IPS-15b (cell line): ENCODE measurements at regions not wholly inside any gene's neighbourhood (a gene's known extent, or its start where the extent isn't known, plus 50 kb on each side); places are given as distances from the start of the nearest gene placed in this dataset.

Experiments used
- H3K27me3 ChIP-seq: one replicate; pipeline ENCODE4 v1.6.1; 2013; ENCODE audit warnings: low read length; ENCODE audit not compliant: control insufficient read depth, insufficient read depth
- H3K36me3 ChIP-seq: one replicate; pipeline ENCODE4 v1.6.1; 2013; ENCODE audit warnings: low read length; ENCODE audit not compliant: control insufficient read depth, insufficient read depth
- H3K4me1 ChIP-seq: one replicate; pipeline ENCODE4 v1.6.1; 2013; ENCODE audit warnings: mild to moderate bottlenecking, low read length; ENCODE audit not compliant: control insufficient read depth, insufficient read depth
- H3K4me3 ChIP-seq: one replicate; pipeline ENCODE4 v1.5.1; 2013; ENCODE audit warnings: low read depth, low read length
- H3K9ac ChIP-seq: one replicate; pipeline ENCODE4 v1.6.1; 2013; ENCODE audit warnings: low read depth, mild to moderate bottlenecking, low read length
- H3K9me3 ChIP-seq: one replicate; pipeline ENCODE4 v1.6.1; 2013; ENCODE audit warnings: mild to moderate bottlenecking, low read length; ENCODE audit not compliant: control insufficient read depth, insufficient read depth

DNA sequence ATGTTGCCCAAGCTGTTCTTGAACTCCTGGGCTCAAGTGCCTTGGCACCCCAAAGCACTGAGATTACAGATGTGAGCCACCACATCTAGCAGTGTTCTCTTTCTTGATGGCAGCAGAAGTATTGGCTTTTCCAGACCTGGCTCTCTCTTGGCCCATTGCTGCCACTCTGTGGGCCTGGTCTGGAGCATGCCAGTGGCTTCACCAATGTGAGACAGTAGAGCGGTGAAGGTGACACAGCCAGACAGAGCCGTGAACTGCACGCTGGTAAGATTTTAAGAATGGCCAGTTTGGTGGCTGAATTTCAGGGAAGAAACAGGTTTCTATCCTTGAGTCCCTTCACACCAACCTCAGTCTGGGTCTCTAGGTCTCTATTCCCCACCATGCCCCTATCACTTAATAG, 552.7 kb upstream of the NRP1 start:
- H3K4me3 ChIP-seq: no peak overlapping the region
- H3K27me3 ChIP-seq: no peaks in the 10 kb centered on the region
- H3K9me3 ChIP-seq: no peaks in the 10 kb centered on the region
- no peak overlapping the region for H3K9ac ChIP-seq
- no peaks in the 10 kb centered on the region for H3K36me3 ChIP-seq
- no peaks in the 10 kb centered on the region for H3K4me1 ChIP-seq

DNA sequence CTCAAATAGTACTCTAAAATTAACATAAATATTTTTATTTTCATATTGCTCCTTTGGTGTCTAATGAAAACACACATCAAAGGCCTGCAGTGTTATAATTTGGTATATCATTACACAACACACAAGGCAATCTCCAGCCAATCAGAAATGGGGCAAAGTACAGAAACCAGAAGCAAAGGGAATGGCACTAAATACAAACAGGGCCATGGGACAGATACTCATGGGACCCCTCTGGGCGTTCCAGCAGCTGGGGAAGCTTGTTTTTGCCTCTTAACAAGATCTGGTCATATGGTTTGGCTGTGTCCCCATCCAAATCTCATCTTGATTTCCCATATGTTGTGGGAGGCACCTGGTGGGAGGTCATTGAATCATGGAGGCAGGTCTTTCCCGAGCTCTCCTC, 551.8 kb upstream of the NRP1 start:
- H3K27me3 ChIP-seq: no peaks in the 10 kb centered on the region

DNA sequence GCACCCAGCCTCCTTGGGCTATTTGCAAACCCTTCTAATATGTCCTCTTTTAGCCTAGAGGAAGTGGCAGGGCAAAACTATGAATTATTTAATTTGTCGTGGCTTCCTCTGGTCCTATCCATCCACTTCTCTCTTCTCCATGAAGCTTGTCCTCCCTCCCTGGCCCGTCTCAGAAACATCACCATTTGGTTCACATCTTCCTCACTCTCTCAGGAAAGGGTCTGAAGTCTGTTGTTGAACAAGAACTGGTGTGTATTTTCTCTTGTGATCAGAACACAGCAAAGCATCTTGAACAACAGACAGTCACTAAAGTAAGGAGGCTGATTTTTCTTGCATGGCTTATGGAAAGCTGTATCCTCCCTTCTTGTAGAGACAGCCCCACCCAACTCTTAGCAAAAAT, 550.1 kb upstream of the NRP1 start:
- Histone ChIP-seq H3K4me3 (no peak overlapping the region), H3K4me1 (no peaks in the 10 kb centered on the region), H3K36me3 (no peaks in the 10 kb centered on the region), H3K9me3 (no peaks in the 10 kb centered on the region), H3K27me3 (no peaks in the 10 kb centered on the region), H3K9ac (no peak overlapping the region)

More for the DNA sequence above, 551.8 kb upstream of the NRP1 start:
- H3K4me1 ChIP-seq: no peaks in the 10 kb centered on the region
- H3K36me3 ChIP-seq: no peaks in the 10 kb centered on the region
- H3K9me3 ChIP-seq: no peaks in the 10 kb centered on the region
- no peak overlapping the region for H3K4me3 ChIP-seq
- no peak overlapping the region for H3K9ac ChIP-seq

DNA sequence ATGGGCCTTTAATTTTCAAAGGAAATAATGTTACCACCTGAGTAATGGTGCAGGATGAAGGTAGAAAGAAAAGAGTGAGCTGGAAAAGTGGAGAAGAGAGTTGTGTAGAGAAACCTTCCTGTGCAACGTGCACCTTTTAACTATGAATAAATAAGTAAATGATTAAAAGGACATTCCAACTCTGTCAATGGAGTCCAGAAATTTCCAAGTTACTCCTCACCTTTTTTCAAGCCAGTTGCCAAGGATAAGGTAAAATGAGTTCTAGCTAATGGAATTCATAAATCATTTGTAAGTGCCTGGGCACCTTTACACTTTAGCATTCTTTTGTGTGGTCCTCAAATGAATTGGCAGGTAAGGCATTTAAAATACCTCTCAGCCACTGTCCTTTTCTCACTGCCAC, 549.4 kb upstream of the NRP1 start:
- no peak overlapping the region for H3K4me3 ChIP-seq
- no peaks in the 10 kb centered on the region for H3K4me1 ChIP-seq
- H3K27me3 ChIP-seq: no peaks in the 10 kb centered on the region
- H3K36me3 ChIP-seq: no peaks in the 10 kb centered on the region
- H3K9ac ChIP-seq: no peak overlapping the region
- H3K9me3 ChIP-seq: no peaks in the 10 kb centered on the region

DNA sequence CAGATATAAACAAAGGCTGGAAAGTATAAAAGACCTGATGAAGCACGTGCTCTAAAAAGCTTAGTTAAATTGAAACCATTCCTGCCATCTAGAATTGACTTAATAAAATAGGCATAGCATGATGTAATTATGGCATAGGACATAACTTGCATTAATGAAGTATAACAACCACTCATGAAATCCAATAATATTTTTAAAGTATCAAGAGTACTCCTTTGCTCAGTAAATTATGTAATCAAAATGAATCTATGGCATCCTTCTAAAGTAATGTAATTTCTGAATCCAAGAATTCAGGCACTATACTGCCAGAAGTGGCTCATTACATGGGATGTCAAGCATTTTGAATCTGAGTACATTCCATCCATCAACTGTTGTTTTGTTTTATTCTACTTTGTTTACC, 548.5 kb upstream of the NRP1 start:
- H3K9me3 ChIP-seq: no peaks in the 10 kb centered on the region
- H3K4me1 ChIP-seq: no peaks in the 10 kb centered on the region
- H3K36me3 ChIP-seq: no peaks in the 10 kb centered on the region
- no peaks in the 10 kb centered on the region for H3K27me3 ChIP-seq
- no peak overlapping the region for H3K4me3 ChIP-seq
- no peak overlapping the region for H3K9ac ChIP-seq

DNA sequence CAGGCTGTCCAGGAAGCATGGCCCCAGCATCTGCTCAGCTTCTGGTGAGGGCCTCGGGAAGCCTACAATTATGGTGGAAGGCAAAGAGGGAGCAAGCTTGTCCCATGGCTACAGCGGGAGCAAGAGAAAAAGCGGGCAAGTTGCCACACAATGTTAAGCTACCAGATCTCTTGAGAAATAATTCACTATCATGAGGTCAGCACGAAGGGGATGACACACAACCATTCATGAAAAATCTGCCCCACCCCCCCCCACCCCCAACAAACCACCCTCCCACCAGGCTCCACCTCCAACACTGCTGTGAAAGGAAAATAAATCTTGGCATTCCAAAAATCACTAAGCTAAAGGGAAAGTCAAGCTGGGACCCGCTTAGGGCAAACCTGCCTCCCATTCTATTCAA, 545.8 kb upstream of the NRP1 start:
- Histone ChIP-seq H3K36me3 (no peaks in the 10 kb centered on the region), H3K9me3 (no peaks in the 10 kb centered on the region), H3K4me1 (no peaks in the 10 kb centered on the region), H3K9ac (no peak overlapping the region), H3K4me3 (no peak overlapping the region), H3K27me3 (no peaks in the 10 kb centered on the region)

DNA sequence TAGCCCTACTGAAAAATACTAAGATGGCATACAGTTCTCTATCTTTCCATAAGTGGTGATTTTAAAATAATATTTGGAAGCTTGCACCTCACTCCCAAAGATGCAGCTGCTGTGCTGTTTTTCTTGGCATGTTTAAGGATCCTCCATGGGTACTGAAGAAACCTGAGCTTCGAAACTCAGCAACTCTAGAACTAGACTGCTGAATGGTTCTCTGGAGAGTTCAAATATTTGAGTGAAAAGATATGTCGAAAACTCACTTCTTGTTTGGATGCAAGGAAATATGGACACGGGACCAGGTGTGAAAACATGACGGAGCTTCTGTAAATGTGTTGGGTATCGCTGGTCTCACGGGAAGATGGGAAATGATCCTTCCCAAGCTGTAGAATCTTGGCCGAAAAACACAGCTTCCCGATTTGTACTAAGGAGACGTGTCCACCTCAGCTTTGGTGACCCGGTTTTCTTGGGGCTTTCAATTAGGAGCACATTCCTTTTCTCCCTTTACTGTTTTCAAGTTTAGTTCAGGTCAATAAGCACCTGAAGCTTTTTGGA, 543.8 kb upstream of the NRP1 start:
- no peaks in the 10 kb centered on the region for H3K9me3 ChIP-seq

DNA sequence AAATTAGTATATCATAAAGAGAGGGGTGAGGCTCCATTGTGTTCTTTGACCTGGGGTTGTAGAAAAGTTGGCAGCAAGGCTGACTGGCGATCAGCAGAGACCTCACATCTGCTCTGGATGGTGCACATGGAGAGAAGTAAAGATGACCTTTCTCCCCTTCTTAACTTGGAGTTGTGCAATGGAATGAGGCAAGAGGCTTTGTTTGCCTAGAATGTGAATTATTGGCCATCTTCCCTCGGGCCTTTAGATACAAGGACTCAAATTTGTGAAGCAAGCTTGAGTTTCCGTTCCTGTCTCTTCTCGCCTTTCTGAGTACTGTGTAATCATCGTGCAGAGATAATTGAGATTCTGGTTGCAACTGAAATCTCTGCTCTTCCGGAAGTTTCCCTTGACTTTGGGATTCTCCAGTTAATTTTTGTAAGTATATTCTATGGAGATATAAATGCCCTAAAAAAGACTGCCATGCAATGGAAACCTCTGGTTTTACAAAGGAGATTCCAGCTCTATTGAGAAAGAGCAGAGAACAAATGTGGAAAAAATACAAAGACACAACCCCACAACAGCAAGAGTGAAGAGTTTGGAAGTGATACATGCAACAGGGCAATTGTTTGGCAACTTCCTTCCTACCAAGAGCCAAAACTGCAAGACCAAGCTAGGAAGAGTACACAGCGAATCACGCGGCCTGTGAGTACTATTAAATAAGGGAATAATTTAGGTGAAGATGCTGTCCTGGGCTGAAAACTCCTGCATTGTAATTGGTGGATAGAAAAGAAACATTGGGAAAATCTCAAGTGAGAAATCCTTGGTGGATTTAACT, 542.3 kb upstream of the NRP1 start:
- Histone ChIP-seq H3K9ac (no peak overlapping the region), H3K4me1 (no peaks in the 10 kb centered on the region), H3K36me3 (no peaks in the 10 kb centered on the region), H3K9me3 (no peaks in the 10 kb centered on the region), H3K27me3 (no peaks in the 10 kb centered on the region), H3K4me3 (no peak overlapping the region)

More for the DNA sequence above, 543.8 kb upstream of the NRP1 start:
- H3K36me3 ChIP-seq: no peaks in the 10 kb centered on the region
- H3K4me1 ChIP-seq: no peaks in the 10 kb centered on the region
- no peak overlapping the region for H3K9ac ChIP-seq
- H3K27me3 ChIP-seq: no peaks in the 10 kb centered on the region
- H3K4me3 ChIP-seq: no peak overlapping the region

DNA sequence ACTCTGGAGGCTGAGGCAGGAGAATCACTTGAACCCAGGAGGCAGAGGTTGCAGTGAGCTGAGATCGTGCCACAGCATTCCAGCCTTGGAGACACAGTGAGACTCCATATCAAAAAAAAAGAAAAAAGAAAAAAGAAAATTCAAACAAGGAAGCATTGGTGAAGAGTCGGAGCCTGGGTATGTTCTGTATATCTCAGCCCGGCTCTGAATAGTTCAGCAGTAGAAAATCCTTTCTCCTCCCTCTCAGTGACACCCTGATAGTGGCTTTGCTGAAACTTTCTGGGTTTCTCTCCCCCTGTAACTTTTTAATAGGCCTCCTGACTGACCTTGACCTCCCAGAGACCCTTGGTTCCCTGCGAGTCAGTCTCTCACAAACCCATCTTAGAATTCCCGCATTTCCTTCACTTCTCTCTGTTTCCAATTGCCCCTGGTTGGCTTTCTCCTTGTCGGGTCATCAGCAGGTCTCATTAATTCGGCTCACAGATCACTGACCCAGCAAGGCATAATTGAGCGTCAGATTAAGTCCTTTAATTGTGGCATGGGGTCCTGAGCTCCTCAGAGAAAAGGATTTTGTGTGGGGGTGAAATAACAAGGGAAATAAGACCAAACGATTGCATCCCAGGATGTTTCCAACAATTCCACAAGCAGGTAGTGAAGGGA, 541.6 kb upstream of the NRP1 start:
- no peak overlapping the region for H3K9ac ChIP-seq

DNA sequence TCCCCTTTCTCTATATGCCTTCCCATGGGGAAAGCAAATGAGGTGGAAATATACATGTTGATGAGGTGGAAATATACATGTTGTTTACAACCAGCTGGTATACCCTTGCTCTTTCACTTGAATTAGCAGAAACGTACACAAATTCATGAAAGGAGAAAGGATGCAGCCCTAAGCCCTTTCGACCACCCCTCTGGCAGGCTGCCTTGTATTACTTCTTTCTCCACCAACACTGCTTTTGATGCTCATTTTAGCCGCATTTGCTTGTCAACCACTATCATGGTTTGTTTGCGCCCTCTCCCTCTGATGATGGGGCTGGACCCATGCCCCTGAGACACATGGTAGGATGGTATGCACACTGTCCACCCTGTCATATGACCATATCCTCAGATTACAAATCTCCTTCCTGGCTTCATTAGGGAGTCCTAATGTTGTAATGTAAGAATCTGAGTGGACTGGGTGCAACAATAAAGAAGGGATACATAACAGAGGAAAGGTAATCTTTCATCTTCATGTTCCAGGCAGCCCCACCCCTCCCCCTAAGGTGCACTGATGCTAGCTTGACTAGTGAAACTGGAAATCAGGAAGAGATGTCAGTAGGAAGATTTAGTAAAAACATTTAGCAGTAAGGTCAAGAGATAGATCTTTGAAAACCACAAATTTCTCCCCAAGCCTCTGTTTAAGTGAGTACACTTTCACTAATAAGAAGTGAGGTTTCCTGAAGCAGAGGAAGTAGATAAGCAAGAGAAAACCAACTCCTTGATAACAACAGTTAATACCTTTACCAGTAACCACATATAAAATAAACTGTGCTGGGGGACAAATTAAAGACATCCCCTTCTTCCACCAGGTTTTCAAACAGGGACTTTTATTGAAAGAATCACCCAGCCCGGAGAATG, 536.8 kb upstream of the NRP1 start:
- Histone ChIP-seq H3K9ac (no peak overlapping the region), H3K36me3 (no peaks in the 10 kb centered on the region), H3K4me3 (no peak overlapping the region), H3K4me1 (no peaks in the 10 kb centered on the region), H3K9me3 (no peaks in the 10 kb centered on the region), H3K27me3 (no peaks in the 10 kb centered on the region)

More for the DNA sequence above, 541.6 kb upstream of the NRP1 start:
- H3K36me3 ChIP-seq: no peaks in the 10 kb centered on the region
- no peaks in the 10 kb centered on the region for H3K9me3 ChIP-seq
- H3K27me3 ChIP-seq: no peaks in the 10 kb centered on the region
- no peak overlapping the region for H3K4me3 ChIP-seq
- no peaks in the 10 kb centered on the region for H3K4me1 ChIP-seq

DNA sequence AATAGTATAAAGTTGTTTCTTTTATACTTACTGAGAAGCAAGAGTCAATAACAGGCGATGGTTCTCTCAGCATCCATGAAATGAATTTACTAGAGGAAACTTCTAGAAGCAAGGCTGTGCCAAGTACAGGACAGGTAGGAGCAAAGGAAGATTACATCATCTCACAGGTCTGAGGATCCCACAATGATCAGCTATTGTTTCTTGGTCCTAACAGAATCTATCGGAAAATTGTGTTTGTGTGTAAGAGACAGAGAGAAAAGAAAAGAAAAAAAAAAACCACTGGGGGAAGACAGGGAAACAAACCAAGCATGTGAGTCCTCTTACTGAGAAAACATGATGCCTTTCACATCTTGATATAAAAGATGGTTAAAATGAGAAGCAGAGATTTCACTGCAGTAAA, 535.0 kb upstream of the NRP1 start:
- H3K4me1 ChIP-seq: no peaks in the 10 kb centered on the region
- no peaks in the 10 kb centered on the region for H3K27me3 ChIP-seq
- no peaks in the 10 kb centered on the region for H3K36me3 ChIP-seq
- no peak overlapping the region for H3K9ac ChIP-seq
- H3K9me3 ChIP-seq: no peaks in the 10 kb centered on the region
- no peak overlapping the region for H3K4me3 ChIP-seq
